Omental fat pad (tissue), 3 donors: ENCODE measurements at regions not wholly inside any gene's neighbourhood (a gene's known extent, or its start where the extent isn't known, plus 50 kb on each side); places are given as distances from the start of the nearest gene placed in this dataset.

Source experiments
- ATAC-seq: fragments of 150-250 bp; one replicate; pipeline ENCODE4 v1.9.1; 2016; ENCODE audit warnings: mild to moderate bottlenecking, moderate library complexity; ENCODE audit not compliant: low FRiP score
- DNase-seq: peaks from one replicate; pipeline ENCODE4 v3.0.0-alpha.2; 2019; ENCODE audit warnings: low spot score
- TF ChIP-seq, protein P1 (sequence below), 3 donors: fragments of 450-650 bp; IDR thresholded peaks; one replicate each; pipeline ENCODE4 v1.5.1; 2016 to 2017; ENCODE audit warnings: antibody characterized with exemption in 3 of 3, mild to moderate bottlenecking in 3 of 3, moderate library complexity in 2 of 3

DNA sequence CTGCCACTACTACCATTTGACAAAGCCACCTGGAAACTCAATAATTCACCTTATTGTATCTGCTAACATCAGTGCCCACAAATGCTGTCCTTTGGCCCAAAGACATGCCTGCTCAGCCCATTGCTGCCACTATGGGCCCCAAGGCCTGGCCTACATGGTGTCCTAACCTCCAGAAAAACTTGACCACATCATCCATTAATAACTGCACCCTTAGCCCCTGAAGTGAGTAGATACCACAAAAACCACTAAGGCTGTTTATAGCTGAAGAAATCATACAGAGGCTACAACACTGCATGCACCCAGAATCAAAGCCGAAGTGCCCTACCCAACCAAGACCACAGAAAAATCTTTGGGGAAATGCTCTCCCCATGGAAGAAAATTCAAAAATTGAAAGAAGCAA lies 932.8 kb upstream of the SLITRK6 start:
- TF ChIP-seq, protein P1, sequence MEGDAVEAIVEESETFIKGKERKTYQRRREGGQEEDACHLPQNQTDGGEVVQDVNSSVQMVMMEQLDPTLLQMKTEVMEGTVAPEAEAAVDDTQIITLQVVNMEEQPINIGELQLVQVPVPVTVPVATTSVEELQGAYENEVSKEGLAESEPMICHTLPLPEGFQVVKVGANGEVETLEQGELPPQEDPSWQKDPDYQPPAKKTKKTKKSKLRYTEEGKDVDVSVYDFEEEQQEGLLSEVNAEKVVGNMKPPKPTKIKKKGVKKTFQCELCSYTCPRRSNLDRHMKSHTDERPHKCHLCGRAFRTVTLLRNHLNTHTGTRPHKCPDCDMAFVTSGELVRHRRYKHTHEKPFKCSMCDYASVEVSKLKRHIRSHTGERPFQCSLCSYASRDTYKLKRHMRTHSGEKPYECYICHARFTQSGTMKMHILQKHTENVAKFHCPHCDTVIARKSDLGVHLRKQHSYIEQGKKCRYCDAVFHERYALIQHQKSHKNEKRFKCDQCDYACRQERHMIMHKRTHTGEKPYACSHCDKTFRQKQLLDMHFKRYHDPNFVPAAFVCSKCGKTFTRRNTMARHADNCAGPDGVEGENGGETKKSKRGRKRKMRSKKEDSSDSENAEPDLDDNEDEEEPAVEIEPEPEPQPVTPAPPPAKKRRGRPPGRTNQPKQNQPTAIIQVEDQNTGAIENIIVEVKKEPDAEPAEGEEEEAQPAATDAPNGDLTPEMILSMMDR (IDR thresholded peaks at IDR 0.05), result no peak
- DNase-seq, result no peak
- ATAC-seq, result no peak

DNA sequence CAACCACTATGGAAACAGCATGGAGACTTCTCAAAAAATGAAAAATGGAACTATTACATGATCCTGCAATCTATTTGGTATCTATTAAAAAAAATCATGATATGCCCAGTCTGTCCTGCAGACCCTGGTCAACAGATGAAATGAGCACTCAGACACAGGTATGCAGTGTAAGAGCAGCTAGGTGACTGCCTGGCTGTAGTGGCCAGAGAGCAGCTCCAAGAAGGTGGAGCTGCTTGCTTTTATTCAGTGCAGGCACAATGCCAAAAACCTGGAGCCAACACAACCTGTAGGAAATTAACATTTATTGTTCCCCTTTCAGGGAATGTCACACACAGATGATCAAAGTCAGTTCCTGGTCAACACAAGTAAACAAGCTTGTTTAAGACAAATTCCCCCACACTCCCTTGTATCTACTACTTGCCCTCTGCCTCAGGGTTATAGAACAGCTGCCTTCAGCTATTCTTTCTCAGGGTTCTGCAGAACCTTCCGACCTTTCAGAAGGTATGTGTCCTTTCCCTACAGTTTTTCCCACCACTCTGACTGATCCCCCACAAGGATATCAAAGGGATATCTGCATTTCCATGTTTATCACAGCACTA lies 933.7 kb upstream of the SLITRK5 start:
- DNase-seq (no peak), ATAC-seq (no peak)
- TF ChIP-seq, protein P1 (IDR thresholded peaks at IDR 0.05), result no peak

DNA sequence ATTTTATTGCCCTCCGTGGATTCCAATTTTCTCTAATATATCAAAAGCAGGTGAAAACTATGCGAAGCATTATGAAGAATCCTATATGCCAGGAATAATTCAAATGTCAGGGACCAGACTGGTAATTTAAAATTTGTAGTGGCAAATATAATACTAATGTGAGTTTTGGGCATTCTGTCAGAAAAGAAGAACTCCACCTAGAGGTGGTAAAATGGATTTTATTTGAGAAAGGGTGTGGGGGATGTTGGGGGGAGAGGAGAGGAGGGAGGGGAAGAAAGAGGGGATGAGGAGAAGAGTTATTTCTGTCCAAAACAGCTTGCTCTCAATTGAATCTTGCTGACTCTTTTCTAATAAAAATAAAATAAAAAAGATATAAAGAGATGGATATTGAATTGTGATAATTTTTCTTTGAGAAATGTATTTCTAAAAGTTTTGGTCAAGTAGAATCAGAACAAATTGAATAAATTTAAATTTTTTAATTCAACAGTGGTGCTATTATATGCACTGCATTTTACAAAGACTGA lies 929.3 kb upstream of the SLITRK5 start:
- ATAC-seq (no peak), DNase-seq (no peak)
- TF ChIP-seq, protein P1 (IDR thresholded peaks at IDR 0.05), result no peak

DNA sequence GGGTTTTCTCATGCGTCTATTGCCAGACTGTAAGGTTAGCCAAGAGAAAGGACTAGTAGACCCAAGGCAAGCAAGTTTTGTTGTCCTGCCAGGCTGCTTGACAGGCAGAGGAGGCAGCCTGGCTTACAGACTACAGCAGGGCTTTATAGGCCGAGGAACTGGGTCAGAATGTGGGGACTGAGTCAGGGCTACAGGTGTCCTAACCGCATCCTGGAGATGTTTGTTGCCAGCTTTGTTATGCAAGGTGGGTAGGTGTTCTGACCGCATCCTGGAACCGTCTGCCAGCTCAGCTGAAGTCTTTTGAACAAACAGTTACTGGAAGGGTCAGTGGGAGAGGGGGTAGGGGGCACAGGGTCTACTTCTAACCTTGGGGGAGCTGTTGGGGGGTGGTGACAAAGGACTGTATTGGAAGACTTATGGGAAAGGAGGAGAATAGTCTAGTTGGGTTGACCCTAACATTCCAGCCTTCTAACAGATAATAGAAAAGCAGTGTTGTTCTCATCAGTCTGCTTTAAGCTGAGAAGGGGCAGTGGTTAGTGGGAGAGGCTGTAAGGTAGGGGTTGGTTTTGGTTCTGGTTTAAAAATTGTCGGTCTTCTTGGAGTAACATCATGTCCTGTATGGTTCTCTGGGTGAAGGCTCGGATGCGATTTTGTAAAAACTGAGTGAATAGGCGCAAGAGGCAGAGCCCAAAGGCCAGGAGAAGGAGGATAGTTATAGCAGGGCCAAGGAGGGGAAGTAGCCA lies 913.8 kb upstream of the SLITRK5 start:
- TF ChIP-seq, protein P1 (IDR thresholded peaks at IDR 0.05), result no peak
- ATAC-seq, result no peak
- no peak for DNase-seq

DNA sequence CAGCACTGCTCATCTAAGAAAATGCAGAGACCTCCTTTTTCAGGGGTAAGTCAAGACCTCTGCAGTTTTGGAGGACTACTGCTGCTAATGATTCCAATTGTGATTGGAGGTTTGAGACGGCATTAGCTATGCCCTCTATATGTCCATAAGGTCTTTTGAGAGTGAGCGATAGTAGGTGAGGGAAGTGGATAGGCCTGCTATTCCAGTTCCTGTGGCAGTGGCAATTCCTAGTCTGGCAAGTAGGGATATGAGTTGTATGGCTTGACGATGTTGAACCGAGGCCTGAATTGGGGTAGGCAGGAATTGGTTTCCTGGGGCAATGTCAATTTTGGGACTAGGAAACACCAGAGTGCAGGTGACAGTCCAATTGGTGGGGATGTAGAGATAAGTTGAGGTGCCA lies 913.1 kb upstream of the SLITRK5 start:
- ATAC-seq, result no peak
- TF ChIP-seq, protein P1 (IDR thresholded peaks at IDR 0.05), result no peak
- no peak for DNase-seq

DNA sequence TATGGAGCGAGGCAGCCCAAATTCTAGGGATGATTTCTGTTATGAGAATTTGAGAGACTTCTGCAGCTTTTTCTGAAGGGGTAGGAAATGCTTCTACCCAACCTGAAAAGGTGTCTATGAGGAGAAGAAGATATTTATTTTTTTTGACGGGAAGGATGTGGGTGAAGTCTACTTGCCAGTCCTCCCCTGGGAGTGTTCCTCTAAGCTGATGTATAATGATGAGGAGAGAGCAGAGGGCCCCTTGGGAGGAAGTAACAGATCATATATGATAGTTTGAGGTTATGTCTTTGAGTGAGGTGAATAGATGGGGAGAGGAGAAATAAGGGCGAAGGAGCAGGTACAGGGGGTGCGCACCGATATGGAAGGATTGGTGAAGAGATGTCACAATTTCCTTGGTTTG lies 910.6 kb upstream of the SLITRK5 start:
- no peak for ATAC-seq
- no peak for DNase-seq
- TF ChIP-seq, protein P1 (IDR thresholded peaks at IDR 0.05), result no peak

DNA sequence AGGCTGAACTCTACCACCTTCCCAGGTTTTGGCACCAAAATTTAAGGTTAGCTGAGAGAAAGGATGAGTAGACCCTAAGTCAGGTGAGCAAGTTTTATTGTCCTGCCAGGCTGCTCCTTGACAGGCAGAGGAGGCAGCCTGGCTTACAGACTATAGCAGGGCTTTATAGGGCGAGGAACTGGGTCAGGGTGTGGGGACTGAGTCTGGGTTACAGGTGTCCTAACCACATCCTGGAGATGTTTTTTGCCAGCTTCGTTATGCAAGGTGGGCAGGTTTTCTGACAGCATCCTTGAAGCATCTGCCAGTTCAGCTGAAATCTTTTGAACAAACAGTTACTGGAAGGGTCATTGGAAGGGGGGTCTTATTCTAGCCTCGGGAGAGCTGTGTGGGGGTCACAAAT lies 905.7 kb upstream of the SLITRK5 start:
- TF ChIP-seq, protein P1 (IDR thresholded peaks at IDR 0.05), result no peak
- DNase-seq, result no peak
- ATAC-seq, result peak; percentile 19
